ENCODE measurements at regions not wholly inside any gene's neighbourhood (a gene's known extent, or its start where the extent isn't known, plus 50 kb on each side); places are given as distances from the start of the nearest gene placed in this dataset.

DNA sequence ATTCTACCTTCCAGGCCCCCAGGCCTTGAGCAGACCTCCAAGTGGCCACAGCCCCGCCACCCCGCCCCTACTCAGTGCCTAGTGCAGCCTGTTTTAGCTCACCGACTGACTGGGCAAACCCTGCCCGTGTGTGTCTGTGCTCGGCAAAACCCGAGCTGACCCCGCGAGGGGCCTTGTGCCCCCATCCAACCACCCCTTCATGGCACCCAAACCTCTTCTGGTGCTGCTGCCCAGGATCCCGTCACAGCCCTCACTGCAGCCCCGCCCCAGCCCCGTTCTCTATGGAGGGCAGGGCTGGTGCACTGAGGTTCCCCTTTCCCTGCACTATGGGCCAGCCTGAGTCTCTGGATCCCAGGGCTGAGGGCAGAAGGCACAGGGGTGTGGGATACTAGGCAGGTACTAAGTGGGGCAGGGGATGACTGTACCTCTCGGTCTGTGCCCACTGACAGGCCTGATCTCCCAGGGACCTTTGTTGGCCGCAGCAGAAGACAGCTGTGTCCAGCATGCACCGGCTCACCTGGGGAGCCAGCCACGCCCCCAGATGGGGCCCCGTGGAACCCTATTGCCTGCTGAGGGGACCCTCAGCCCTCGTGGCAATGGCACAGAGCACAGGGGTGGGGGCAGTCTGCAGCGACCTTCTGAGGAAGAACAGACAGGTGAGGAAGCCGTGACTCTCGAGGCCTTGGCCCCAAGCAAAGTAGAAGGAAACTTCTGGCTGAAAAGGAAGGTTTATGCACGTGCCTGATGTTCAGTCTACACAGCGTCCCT, 69.9 kb upstream of the OTOS start:
- no peak for DNase-seq

DNA sequence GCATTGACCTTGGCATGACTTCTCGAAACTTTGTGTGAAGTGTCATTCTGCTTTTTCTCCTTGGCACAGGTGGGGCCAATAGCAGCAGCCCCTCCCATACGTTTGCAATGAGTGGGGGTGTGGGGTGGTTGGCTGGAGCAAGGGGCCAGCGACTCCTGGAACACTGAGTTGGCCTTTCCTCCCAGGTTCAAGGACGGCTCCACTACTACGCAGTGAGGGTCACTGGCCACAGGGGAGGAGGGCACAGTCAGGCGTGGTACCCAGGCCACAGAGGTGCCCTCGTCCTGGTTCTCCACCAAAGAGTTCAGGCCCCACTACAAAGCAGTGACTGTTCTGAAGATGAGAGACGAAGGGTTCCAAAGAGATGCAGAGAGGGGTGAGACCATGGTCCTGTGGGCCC, 70.6 kb upstream of the OTOS start:
- DNase-seq: no peak

DNA sequence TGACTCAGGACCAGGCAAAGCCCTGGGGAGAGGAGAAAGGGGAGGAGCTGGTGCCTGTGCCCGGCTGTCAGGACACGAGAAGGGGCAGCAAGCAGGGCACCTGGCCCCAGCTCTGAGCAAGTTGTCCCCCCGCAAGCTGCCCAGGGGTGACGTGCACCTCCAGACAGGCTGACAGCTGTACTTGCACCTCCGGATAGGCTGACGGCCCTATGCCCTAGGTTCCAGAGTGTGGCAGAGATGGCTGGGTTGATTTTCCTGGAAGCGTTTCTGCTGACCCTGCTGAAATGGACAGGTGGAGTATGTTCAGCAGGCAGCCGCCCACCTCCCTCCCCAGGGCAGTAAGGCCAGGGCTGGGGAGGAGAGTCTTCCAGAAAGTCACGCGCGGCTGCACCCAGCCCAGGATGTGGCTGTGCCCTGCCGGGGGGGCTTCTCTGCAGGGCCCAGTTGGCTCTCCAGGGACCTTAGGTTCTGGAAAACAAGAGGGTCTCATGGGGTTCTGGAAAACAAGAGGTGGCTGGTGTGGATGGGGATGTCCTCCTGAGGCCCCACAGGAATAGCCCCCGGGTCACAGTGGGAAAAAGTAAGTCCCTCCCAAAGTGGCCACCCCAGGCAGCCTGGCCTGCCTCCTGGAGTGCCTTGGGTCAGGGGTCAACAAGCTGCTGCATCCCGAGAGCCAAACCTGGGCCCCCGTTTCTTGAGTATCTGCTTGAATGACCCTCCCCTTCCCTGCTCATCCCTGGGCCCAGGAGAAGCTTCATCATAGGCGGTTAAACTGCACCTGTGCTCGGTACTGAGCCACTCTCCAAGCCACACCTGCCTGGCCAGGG, 71.4 kb upstream of the OTOS start:
- no peak for DNase-seq

DNA sequence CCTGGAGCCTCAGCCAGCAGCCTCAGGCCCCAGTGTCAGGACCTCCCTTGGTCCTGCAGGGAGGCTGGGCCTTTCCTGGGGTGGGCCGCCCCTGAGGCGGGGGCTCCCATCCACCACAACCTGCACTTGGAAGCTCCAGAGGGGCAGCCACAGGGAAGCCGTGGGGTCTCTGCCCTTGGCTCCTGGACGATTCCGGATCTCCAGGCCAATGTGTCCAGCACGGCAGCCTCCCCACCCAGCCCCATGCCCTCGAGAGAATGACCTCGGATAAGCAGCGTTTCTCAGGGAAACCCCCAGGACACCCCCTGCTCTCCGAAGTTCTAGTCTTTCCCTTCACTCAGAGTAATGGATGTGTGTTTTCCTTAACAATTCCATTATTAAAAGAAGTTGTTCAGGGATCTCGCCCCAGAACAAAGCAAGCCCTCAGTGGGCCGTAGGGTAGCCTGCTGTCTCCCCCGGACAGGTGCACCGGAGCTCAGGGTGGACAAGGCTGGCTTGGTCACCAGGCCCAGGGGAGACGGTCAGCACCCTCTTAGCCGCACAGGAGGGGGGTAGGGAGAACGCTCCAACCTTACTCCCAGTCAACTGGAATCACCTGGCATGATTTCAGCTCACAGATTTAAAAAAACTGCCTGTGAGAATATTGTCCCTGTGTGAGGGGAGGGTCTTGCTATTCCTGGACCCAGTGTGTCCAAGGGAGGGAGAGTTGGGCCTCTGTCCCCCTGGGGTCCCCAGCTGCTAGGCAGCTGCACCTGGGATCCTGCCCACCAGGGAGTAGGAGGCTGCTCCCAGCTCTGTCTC, 72.2 kb upstream of the OTOS start:
- no peak for DNase-seq

GRCh38 chr2:240213226-240213475, 72.7 kb upstream of the OTOS start:
- DNase-seq: no peak

- no peak for DNase-seq
Observed at GRCh38 chr2:240213476-240214421, 73.3 kb upstream of the OTOS start.

DNA sequence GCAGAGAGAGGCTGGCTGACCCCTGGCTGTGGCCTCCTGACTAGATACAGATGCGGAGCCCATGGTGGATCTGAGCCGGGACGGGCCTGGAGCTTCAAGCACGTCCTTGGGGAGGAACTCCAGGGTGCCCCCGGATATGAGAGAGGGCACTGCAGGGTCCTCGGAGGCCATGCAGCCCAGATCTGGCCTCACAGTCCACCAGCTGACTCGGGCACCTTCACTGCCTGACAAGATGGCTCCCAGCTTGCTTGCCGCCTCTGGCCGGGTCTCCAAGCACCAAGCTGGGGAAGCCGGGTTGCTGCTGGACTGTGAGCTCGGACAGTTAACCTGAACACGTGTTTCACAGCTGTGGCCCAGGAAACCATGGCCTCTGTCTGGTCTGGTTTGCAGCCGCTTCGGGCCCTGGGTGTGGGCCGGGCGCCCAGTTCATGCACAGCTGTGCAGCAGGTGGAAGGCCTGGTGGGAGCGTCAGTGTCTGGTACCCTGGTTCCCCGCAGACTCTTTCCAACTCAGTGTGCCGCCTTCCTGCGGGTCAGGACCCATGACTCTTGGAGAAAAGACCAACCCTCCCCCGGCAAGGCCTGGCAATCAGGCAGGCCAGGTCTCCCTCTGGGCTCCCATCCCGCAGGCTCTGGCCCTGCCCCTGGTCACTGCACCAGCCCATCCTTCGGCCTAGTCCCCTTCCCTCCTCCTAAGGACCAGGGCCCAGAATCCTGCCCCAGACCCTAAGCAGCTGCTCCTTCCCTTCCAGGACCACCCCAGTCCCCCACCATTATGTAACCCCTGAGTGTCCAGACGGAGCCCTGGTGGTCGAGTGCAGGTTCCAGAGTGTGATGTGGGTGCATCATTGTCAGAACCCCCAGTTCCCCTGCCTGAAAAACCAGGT, 74.6 kb upstream of the OTOS start:
- no peak for DNase-seq

- DNase-seq: no peak
Observed at GRCh38 chr2:240215676-240216051, 75.2 kb upstream of the OTOS start.

DNA sequence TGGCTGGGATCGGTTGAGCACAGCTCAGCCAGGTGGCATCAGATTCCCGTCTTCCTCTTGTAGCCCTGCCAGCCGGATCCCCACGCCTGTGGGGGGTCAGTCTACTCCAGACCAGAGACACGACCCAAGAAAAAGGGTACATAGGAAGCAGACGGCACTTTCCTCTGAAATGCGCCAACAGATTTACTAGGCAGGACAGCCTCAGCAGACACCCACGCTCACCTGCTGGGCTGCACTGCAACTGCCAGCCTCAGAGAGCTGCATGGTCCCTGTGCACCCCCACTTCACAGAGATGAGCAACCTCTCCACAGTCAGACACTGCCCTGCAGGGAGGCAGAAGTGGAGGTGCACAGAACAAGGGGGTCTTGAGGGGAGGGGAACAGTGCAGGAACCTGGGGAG, 75.7 kb upstream of the OTOS start:
- DNase-seq: no peak

GRCh38 chr2:240217431-240218301, 77.2 kb upstream of the OTOS start:
- no peak for DNase-seq

GRCh38 chr2:240219208-240219890, 78.9 kb upstream of the OTOS start:
- DNase-seq: no peak

DNA sequence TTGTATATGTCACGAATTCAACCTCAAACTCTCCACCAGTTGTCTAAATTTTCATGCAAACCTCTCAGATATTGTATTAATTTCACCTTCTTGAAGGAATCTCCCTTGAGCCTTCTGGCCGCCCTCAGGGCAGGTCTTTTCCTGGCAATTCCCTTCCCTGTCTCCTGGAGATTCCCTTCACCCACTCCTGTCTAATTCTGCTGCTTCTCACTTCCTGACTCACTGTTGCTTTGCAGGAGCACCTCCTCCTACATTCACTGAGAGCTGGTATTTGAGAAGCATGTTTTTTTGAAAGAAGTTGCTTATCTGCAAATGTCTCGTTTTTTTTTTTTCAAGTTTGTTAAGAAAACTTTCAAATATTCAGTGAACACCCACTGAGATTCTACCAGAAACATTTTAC, 79.9 kb upstream of the OTOS start:
- no peak for DNase-seq

GRCh38 chr2:240223631-240224030, 83.2 kb upstream of the OTOS start:
- no peak for DNase-seq

DNA sequence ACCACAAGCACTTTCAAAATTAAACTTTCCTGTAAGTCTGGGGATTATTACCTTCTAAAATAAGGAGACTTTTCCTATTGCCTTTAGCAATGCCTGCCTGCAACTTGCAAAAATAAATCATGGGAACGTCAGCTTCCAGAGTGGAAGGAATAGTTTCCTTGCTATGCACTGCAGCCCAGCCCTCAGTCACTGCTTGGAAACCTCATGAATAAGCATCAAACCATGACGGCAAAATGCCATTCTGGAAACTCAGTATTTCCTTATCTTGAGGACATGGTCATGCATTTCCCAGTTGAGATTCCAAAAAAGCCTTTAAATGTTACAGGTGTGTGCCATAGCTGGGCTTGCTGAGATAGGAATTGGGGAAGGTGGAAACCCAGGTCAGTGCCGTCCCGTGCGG, 84.2 kb upstream of the OTOS start:
- DNase-seq: no peak

- no peak for DNase-seq
Observed at GRCh38 chr2:240225131-240225530, 84.7 kb upstream of the OTOS start.

GRCh38 chr2:240225660-240226475, 85.4 kb upstream of the OTOS start:
- no peak for DNase-seq

- DNase-seq: no peak
Observed at GRCh38 chr2:240226672-240227537, 86.4 kb upstream of the OTOS start.

Measured in NCI-H1092 (cell line).